22Rv1 (cell line): ENCODE measurements at regions not wholly inside any gene's neighbourhood (a gene's known extent, or its start where the extent isn't known, plus 50 kb on each side); places are given as distances from the start of the nearest gene placed in this dataset.

Experiments used
- ZFX ChIP-seq: fragments of 450-650 bp; IDR thresholded peaks from 2 replicates; pipeline ENCODE4 v1.6.1; 2017; ENCODE audit warnings: antibody characterized with exemption, borderline replicate concordance
- TF ChIP-seq, protein P1 (sequence below): fragments of 450-650 bp; IDR thresholded peaks from 2 replicates; pipeline ENCODE4 v1.5.1; 2017; ENCODE audit warnings: mild to moderate bottlenecking

DNA sequence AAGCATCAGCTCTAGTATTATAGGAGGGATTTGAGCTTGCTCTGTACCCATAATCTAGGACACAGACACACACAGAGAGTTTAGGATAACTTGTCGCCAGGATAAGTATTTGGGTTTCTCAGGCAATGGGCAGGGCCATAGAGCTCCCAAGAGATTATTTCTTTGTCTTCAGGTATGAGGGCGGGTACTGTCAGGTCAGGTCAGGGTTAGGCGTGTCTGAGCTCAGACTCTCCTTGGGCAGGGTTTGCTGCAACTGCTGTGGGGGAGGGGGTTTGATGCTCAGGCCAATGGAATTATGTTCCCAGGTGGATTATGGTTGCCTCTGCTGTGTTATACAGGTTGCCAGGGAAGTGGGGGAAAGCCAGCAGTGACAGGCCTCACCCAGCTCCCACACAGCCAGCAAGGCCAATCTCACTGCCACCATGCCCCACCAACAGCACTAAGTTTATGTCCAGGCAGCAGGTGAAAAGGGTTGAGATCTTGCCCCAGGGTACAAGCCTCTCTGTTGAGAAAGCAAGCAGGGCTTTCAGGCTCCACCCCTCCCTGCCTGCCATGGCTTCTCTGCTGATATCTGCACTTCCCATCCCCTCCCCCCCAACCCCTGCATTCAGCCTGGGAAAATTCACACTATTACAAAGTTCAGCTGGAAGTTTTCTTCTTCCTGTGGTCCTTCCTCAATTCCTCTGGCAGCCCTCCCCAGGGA lies 101.3 kb downstream of the RRAGB start:
- TF ChIP-seq, protein P1, sequence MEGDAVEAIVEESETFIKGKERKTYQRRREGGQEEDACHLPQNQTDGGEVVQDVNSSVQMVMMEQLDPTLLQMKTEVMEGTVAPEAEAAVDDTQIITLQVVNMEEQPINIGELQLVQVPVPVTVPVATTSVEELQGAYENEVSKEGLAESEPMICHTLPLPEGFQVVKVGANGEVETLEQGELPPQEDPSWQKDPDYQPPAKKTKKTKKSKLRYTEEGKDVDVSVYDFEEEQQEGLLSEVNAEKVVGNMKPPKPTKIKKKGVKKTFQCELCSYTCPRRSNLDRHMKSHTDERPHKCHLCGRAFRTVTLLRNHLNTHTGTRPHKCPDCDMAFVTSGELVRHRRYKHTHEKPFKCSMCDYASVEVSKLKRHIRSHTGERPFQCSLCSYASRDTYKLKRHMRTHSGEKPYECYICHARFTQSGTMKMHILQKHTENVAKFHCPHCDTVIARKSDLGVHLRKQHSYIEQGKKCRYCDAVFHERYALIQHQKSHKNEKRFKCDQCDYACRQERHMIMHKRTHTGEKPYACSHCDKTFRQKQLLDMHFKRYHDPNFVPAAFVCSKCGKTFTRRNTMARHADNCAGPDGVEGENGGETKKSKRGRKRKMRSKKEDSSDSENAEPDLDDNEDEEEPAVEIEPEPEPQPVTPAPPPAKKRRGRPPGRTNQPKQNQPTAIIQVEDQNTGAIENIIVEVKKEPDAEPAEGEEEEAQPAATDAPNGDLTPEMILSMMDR: no peak
- TF ChIP-seq ZFX: no peak
